ENCODE measurements at regions not wholly inside any gene's neighbourhood (a gene's known extent, or its start where the extent isn't known, plus 50 kb on each side); places are given as distances from the start of the nearest gene placed in this dataset.

GRCh38 chr19:29308977-29309590 is 96.1 kb upstream of the UQCRFS1 start:
- DNase-seq (ENCODE audit: low read depth, low spot score), result no peak
- ChIA-PET CTCF (no interaction called here), POLR2A (no interaction called here)
- no peak overlapping the region for H3K4me3 ChIP-seq (ENCODE audit: low read depth, low read length)
- TF ChIP-seq, protein P1, sequence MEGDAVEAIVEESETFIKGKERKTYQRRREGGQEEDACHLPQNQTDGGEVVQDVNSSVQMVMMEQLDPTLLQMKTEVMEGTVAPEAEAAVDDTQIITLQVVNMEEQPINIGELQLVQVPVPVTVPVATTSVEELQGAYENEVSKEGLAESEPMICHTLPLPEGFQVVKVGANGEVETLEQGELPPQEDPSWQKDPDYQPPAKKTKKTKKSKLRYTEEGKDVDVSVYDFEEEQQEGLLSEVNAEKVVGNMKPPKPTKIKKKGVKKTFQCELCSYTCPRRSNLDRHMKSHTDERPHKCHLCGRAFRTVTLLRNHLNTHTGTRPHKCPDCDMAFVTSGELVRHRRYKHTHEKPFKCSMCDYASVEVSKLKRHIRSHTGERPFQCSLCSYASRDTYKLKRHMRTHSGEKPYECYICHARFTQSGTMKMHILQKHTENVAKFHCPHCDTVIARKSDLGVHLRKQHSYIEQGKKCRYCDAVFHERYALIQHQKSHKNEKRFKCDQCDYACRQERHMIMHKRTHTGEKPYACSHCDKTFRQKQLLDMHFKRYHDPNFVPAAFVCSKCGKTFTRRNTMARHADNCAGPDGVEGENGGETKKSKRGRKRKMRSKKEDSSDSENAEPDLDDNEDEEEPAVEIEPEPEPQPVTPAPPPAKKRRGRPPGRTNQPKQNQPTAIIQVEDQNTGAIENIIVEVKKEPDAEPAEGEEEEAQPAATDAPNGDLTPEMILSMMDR (IDR thresholded peaks at IDR 0.05; ENCODE audit: insufficient read depth, low read length, missing control alignments), result no peak

GRCh38 chr19:29309637-29310036 is 96.7 kb upstream of the UQCRFS1 start:
- DNase-seq (ENCODE audit: low read depth, low spot score), result no peak
- POLR2A ChIA-PET, result no interaction called here
- TF ChIP-seq, protein P1 (IDR thresholded peaks at IDR 0.05; ENCODE audit: insufficient read depth, low read length, missing control alignments), result no peak
- CTCF ChIA-PET, result no interaction called here
- no peak overlapping the region for H3K4me3 ChIP-seq (ENCODE audit: low read depth, low read length)

DNA sequence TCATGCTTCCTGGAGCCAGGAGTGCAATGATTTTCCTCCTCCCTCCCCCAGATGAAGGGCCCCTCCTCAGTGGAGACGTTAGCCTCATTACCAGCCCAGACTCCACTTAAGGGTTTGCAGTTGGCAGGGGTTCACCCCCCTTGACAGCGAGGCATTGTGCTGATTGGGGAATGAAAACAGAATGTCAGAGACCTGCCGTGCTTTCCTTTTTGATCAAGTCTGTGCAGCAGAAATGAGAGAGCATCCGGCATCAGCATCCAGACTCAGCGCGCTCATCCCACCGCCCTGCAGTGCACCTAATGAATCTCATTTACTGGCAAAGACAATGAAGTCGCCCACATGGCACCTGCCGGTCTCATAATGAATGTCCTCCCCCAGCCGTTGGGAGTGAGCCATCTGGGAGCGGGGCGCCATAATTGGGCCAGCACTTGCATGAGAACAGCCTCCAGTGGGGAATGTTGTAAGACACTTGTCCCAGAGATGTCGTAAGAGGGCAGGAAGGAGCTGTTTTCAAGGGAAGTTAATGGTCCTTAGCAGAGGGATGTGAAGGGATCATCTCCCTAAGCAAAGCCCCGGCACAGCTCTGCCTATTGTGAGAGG is 98.3 kb upstream of the UQCRFS1 start:
- no peak overlapping the region for H3K4me3 ChIP-seq (ENCODE audit: low read depth, low read length)
- TF ChIP-seq, protein P1 (IDR thresholded peaks at IDR 0.05; ENCODE audit: insufficient read depth, low read length, missing control alignments), result no peak
- DNase-seq (ENCODE audit: low read depth, low spot score), result no peak
- POLR2A ChIA-PET, result no interaction called here
- CTCF ChIA-PET, result no interaction called here

DNA sequence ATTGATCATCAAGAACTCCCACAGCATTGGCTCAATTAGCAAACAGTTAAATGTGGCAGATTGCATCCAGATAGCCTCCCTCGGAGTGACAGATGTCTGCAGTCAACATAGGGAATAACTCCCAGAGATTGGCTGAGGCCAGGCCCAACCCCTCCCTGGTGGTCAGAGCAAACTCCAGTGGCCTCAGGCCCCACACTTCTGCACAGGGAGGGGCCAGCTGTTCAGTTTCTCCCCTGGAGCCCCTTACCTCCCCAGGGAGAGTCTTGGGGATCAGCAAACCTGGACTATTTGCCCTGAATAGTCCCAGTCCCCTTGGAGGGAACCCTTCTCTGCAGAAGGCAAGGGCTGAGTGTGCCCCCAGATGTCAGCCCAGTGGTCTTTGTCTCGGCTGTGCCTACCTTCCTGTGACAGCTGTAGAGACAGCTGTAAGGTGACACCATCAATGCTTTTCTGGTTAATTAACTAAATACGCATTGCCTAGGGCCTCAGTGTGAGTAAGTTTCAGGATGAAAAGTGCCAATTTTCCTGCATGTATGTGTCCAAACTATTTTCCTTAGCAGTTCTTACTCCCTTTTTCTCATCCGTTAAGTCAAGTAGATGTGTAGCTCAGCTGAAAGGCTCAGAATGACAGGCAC is 102.7 kb upstream of the UQCRFS1 start:
- TF ChIP-seq, protein P1 (IDR thresholded peaks at IDR 0.05; ENCODE audit: insufficient read depth, low read length, missing control alignments), result no peak
- ChIA-PET POLR2A (no interaction called here), CTCF (no interaction called here)
- no peak overlapping the region for H3K4me3 ChIP-seq (ENCODE audit: low read depth, low read length)
- no peak for DNase-seq (ENCODE audit: low read depth, low spot score)

GRCh38 chr19:29318581-29318980 is 105.6 kb upstream of the UQCRFS1 start:
- ChIA-PET CTCF (no interaction called here), POLR2A (no interaction called here)
- TF ChIP-seq, protein P1 (IDR thresholded peaks at IDR 0.05; ENCODE audit: insufficient read depth, low read length, missing control alignments), result no peak
- no peak overlapping the region for H3K4me3 ChIP-seq (ENCODE audit: low read depth, low read length)
- no peak for DNase-seq (ENCODE audit: low read depth, low spot score)

GRCh38 chr19:29320086-29320485 is 107.1 kb upstream of the UQCRFS1 start:
- DNase-seq (ENCODE audit: low read depth, low spot score), result no peak
- CTCF ChIA-PET, result no interaction called here
- no peak overlapping the region for H3K4me3 ChIP-seq (ENCODE audit: low read depth, low read length)
- TF ChIP-seq, protein P1 (IDR thresholded peaks at IDR 0.05; ENCODE audit: insufficient read depth, low read length, missing control alignments), result no peak
- POLR2A ChIA-PET, result no interaction called here

All from AG04449 (cell line).